ENCODE measurements at regions not wholly inside any gene's neighbourhood (a gene's known extent, or its start where the extent isn't known, plus 50 kb on each side); places are given as distances from the start of the nearest gene placed in this dataset.

GRCh38 chr14:25908277-25909044, 689.4 kb downstream of the NOVA1 start:
- POLR2A ChIA-PET = no interaction called here

DNA sequence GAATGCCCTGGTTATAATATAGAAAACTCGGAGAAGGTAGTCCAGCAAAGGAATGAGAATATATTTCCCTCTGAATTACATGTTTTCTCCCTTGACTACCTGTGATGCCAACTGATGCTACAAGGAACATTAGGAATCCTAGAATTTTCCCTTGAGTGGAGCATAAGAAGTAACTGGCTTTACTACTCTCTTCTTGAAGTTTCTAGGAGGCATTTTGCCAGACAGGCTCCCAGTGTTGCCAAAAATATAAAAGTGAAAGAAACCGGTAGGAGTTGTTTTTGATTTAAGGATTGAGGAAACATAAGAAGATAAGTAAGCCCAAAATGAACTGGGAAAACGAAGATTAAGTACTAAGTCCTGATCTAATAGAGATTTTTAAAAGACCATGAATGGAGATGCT, 693.4 kb downstream of the NOVA1 start:
- Mint-ChIP-seq H3K27ac (no peak overlapping the region), H3K4me1 (ENCODE audit: low read depth) (no peaks in the 10 kb centered on the region), H3K27me3 (ENCODE audit: low read depth) (no peaks in the 10 kb centered on the region), H3K36me3 (ENCODE audit: low read depth) (no peaks in the 10 kb centered on the region), H3K4me3 (no peak overlapping the region), H3K9me3 (ENCODE audit: insufficient read depth) (peaks cover 7% of the 10 kb centered on the region)
- ChIA-PET CTCF (no interaction called here), POLR2A (no interaction called here)
- DNase-seq = no peak
- no peak for ATAC-seq

More at GRCh38 chr14:25908277-25909044, 689.4 kb downstream of the NOVA1 start:
- Mint-ChIP-seq H3K36me3 (ENCODE audit: low read depth) (no peaks in the 10 kb centered on the region), H3K9me3 (ENCODE audit: insufficient read depth) (peaks cover 7% of the 10 kb centered on the region), H3K4me1 (ENCODE audit: low read depth) (no peaks in the 10 kb centered on the region), H3K4me3 (no peak overlapping the region), H3K27me3 (ENCODE audit: low read depth) (no peaks in the 10 kb centered on the region), H3K27ac (no peak overlapping the region)
- CTCF ChIA-PET = no interaction called here
- ATAC-seq (no peak), DNase-seq (no peak)

DNA sequence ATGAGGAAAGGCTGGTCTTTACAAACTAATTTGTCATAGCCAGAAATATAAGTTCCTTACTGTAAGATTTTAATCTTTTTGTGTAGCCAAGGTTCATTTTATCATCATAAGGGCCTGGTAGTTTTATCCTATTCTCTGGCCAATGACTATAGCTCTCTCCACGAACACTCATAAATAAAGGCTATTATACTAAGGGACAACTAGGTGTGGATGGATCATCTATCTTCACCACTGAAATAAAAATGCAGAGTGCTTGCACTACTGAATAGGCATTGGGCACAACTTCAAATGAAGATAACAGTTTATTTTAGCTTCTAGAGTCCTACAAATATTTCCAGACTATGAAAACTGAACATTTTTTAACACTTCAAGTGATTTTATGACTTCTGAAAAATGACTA, 698.6 kb downstream of the NOVA1 start:
- DNase-seq (no peak), ATAC-seq (no peak)
- no peaks in the 10 kb centered on the region for H3K4me1 Mint-ChIP-seq (ENCODE audit: low read depth)
- H3K4me3 Mint-ChIP-seq = no peak overlapping the region
- no peaks in the 10 kb centered on the region for H3K36me3 Mint-ChIP-seq (ENCODE audit: low read depth)
- no peak overlapping the region for H3K27ac Mint-ChIP-seq
- CTCF ChIA-PET = no interaction called here
- H3K27me3 Mint-ChIP-seq (ENCODE audit: low read depth) = no peaks in the 10 kb centered on the region
- POLR2A ChIA-PET = no interaction called here
- peaks cover 6% of the 10 kb centered on the region for H3K9me3 Mint-ChIP-seq (ENCODE audit: insufficient read depth)

DNA sequence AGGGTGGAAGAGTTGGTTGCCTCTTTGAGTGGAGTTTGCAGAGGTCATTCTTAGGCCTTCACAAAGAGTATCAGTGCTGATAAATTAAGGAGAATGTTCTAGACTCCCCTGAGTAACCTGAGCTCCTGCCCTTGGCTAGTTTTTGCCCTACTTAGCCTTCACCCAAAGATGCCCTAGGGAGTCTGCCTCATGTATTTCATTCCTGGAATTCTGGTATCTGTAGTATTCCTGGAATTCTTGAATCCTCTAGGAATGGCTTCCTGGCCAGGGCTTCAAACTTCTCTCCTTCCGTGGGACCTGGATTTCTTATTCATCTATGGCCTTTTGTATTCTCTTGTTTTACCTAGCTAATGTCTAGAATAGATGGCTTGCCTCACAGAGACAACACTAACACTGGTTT, 701.1 kb downstream of the NOVA1 start:
- Mint-ChIP-seq H3K9me3 (ENCODE audit: insufficient read depth) (peaks cover 6% of the 10 kb centered on the region), H3K4me1 (ENCODE audit: low read depth) (no peaks in the 10 kb centered on the region), H3K4me3 (no peak overlapping the region), H3K27ac (no peak overlapping the region), H3K27me3 (ENCODE audit: low read depth) (no peaks in the 10 kb centered on the region), H3K36me3 (ENCODE audit: low read depth) (no peaks in the 10 kb centered on the region)
- ATAC-seq (no peak), DNase-seq (no peak)
- ChIA-PET POLR2A (no interaction called here), CTCF (no interaction called here)

DNA sequence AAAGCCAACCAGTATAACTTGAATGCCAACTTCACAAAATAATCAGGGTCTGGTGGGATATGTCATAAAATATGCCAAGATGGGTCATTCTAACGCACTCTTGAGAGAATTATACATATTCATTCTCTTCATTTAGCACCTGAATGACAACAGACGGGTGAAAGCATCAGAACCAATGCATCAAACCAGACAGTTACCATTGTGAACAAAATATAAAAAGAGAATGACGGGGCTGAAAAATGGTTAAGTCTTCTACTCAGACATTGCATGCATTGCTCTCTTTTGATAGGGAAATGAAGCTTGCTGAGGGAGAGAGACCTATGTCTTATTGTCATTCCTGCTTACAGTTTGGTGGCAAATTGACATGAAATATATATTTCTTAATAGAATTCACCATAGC, 702.1 kb downstream of the NOVA1 start:
- ATAC-seq (no peak), DNase-seq (no peak)
- no peak overlapping the region for H3K4me3 Mint-ChIP-seq
- no peak overlapping the region for H3K27ac Mint-ChIP-seq
- H3K4me1 Mint-ChIP-seq (ENCODE audit: low read depth) = no peaks in the 10 kb centered on the region
- H3K36me3 Mint-ChIP-seq (ENCODE audit: low read depth) = no peaks in the 10 kb centered on the region
- CTCF ChIA-PET = no interaction called here
- POLR2A ChIA-PET = no interaction called here
- H3K9me3 Mint-ChIP-seq (ENCODE audit: insufficient read depth) = peaks cover 6% of the 10 kb centered on the region
- H3K27me3 Mint-ChIP-seq (ENCODE audit: low read depth) = no peaks in the 10 kb centered on the region

- H3K27me3 Mint-ChIP-seq (ENCODE audit: low read depth) = no peaks in the 10 kb centered on the region
- no peak for ATAC-seq
- H3K4me1 Mint-ChIP-seq (ENCODE audit: low read depth) = no peaks in the 10 kb centered on the region
- ChIA-PET POLR2A (no interaction called here), CTCF (no interaction called here)
- no peak overlapping the region for H3K27ac Mint-ChIP-seq
- no peak overlapping the region for H3K4me3 Mint-ChIP-seq
- no peaks in the 10 kb centered on the region for H3K36me3 Mint-ChIP-seq (ENCODE audit: low read depth)
- H3K9me3 Mint-ChIP-seq (ENCODE audit: insufficient read depth) = peaks cover 4% of the 10 kb centered on the region
- DNase-seq = no peak
Measured at GRCh38 chr14:25887251-25887878, 710.5 kb downstream of the NOVA1 start.

GRCh38 chr14:25884657-25885056, 713.2 kb downstream of the NOVA1 start:
- Mint-ChIP-seq H3K27me3 (ENCODE audit: low read depth) (no peaks in the 10 kb centered on the region), H3K27ac (no peak overlapping the region), H3K4me3 (no peak overlapping the region), H3K4me1 (ENCODE audit: low read depth) (no peaks in the 10 kb centered on the region), H3K36me3 (ENCODE audit: low read depth) (no peaks in the 10 kb centered on the region), H3K9me3 (ENCODE audit: insufficient read depth) (peaks cover 10% of the 10 kb centered on the region)
- CTCF ChIA-PET = no interaction called here
- POLR2A ChIA-PET = no interaction called here
- ATAC-seq (no peak), DNase-seq (no peak)

DNA sequence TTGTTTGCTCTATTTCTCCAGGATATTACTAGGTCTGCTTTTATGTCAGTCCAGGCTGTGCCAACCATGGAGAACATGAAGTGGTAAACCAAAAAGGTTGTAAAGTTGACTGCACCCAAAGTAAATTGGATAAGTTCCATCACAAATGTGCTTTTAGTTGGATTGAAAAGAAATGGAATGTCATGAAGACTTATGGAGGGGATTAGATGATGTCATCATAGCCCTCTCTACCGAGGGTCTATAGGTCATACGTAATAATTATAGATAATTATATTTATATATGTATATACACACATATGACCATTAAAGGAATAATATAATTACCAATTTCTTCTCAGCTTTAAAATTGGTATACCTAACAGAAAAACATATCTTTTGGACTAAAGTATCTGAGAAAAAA, 714.9 kb downstream of the NOVA1 start:
- Mint-ChIP-seq H3K27ac (no peak overlapping the region), H3K36me3 (ENCODE audit: low read depth) (no peaks in the 10 kb centered on the region), H3K27me3 (ENCODE audit: low read depth) (no peaks in the 10 kb centered on the region), H3K4me3 (no peak overlapping the region), H3K4me1 (ENCODE audit: low read depth) (no peaks in the 10 kb centered on the region), H3K9me3 (ENCODE audit: insufficient read depth) (peaks cover 10% of the 10 kb centered on the region)
- DNase-seq (no peak), ATAC-seq (no peak)
- CTCF ChIA-PET = no interaction called here
- POLR2A ChIA-PET = no interaction called here

DNA sequence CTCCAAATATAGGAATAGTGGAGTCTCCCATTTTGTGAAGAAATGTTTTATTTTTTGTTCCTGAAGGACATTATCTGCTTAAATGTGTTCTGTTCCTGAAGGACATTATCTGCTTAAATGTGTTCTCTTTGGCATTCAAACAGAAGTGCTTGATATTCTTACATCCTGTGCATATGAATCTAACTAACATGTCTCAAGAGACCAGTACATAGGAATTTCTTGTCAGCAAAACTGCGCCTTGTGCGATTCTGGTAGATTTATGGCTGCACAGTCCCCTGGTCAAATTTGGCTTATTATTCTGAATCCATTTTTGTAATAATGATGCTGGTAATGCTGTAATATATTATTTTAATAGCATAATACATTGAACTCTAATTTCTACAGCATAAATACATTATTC, 722.4 kb downstream of the NOVA1 start:
- POLR2A ChIA-PET = no interaction called here
- H3K27ac Mint-ChIP-seq = no peak overlapping the region
- DNase-seq (no peak), ATAC-seq (no peak)
- no peaks in the 10 kb centered on the region for H3K27me3 Mint-ChIP-seq (ENCODE audit: low read depth)
- no peak overlapping the region for H3K4me3 Mint-ChIP-seq
- H3K9me3 Mint-ChIP-seq (ENCODE audit: insufficient read depth) = peaks cover 11% of the 10 kb centered on the region
- no peaks in the 10 kb centered on the region for H3K4me1 Mint-ChIP-seq (ENCODE audit: low read depth)
- no peaks in the 10 kb centered on the region for H3K36me3 Mint-ChIP-seq (ENCODE audit: low read depth)
- CTCF ChIA-PET = no interaction called here

DNA sequence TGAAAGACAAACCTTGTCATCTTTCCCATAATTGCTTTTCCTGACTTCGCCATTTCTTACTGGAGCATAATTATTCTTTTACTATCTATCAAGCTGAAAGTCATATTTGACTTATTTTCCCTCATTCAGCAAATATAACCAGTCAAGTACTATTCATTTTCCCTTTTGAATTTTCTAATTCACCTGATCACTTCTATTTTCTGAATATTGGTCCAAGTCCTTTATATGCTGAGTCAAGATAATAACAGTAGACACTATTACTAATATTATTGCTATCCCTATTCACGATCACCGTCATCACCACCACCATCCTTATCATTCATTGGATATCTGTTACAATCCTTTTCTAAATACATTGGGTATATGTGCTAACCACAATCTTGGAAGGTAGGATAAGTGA, 728.0 kb downstream of the NOVA1 start:
- no peaks in the 10 kb centered on the region for H3K27me3 Mint-ChIP-seq (ENCODE audit: low read depth)
- CTCF ChIA-PET = no interaction called here
- H3K4me3 Mint-ChIP-seq = no peak overlapping the region
- no peak for DNase-seq
- POLR2A ChIA-PET = no interaction called here
- ATAC-seq = no peak
- peaks cover 9% of the 10 kb centered on the region for H3K9me3 Mint-ChIP-seq (ENCODE audit: insufficient read depth)
- H3K36me3 Mint-ChIP-seq (ENCODE audit: low read depth) = no peaks in the 10 kb centered on the region
- no peaks in the 10 kb centered on the region for H3K4me1 Mint-ChIP-seq (ENCODE audit: low read depth)
- no peak overlapping the region for H3K27ac Mint-ChIP-seq

DNA sequence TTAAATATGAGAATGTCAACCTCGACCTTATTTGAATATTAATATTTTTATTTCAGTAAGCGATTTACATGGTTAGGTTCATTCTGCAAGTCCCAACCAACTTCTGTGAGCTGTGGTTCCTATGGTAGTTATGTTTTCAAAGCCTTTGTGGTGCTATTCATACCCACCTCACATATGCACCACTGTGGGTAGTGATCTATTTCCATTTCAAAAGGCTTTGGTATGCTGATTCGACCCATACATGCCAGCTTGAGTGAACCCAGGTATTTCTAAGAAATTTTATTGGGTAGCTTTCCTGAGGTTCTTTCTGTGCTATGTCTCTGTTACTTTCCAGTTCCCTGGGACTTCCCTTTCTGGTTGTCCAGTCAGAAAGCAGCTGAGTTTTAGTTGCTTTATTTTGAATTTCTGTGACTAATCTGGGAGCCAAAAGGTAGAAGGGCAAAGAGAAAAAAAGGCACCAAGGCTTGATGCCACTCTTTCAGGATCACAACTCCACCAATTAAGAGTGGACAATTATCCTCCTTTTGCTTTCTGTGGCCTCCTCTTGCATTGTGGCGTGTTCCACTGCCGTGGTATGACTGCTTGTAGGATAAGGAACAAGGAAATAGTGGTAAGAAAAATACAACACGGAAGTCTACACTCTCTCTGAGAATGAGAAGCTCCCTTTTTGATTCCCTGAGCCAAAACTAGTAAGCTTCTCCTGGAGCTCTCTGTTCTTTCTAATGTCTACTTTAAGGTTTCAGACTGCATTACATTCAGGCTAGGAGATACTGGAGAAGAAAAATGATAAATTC, 729.1 kb downstream of the NOVA1 start:
- Mint-ChIP-seq H3K9me3 (ENCODE audit: insufficient read depth) (peaks cover 9% of the 10 kb centered on the region), H3K4me3 (no peak overlapping the region), H3K4me1 (ENCODE audit: low read depth) (no peaks in the 10 kb centered on the region), H3K36me3 (ENCODE audit: low read depth) (no peaks in the 10 kb centered on the region), H3K27me3 (ENCODE audit: low read depth) (no peaks in the 10 kb centered on the region), H3K27ac (no peak overlapping the region)
- DNase-seq (no peak), ATAC-seq (no peak)
- POLR2A ChIA-PET = no interaction called here
- CTCF ChIA-PET = no interaction called here

GRCh38 chr14:25861406-25861805, 736.4 kb downstream of the NOVA1 start:
- Mint-ChIP-seq H3K4me1 (ENCODE audit: low read depth) (no peaks in the 10 kb centered on the region), H3K27ac (no peak overlapping the region), H3K9me3 (ENCODE audit: insufficient read depth) (peaks cover 10% of the 10 kb centered on the region), H3K4me3 (no peak overlapping the region), H3K27me3 (ENCODE audit: low read depth) (no peaks in the 10 kb centered on the region), H3K36me3 (ENCODE audit: low read depth) (no peaks in the 10 kb centered on the region)
- DNase-seq (no peak), ATAC-seq (no peak)
- POLR2A ChIA-PET = no interaction called here
- CTCF ChIA-PET = no interaction called here

All from activated CD8-positive, alpha-beta T cell treated with anti-CD3 and anti-CD28 coated beads, Interleukin-2, amount 10 ng/mL, durations not matched to agents 7 days and 5 days (primary cell).